H1 (cell line): ENCODE measurements at regions not wholly inside any gene's neighbourhood (a gene's known extent, or its start where the extent isn't known, plus 50 kb on each side); places are given as distances from the start of the nearest gene placed in this dataset.

Experiments used
- CTCF ChIA-PET: fragments of 300-600 bp; sonication (Branson Sonifier 250); formaldehyde crosslinking; loops from one replicate; lab custom pipeline; 2021; ENCODE audit not compliant: partially characterized antibody; lab: Charles Lee
- POLR2A ChIA-PET: fragments of 300-600 bp; sonication (Branson Sonifier 250); formaldehyde crosslinking; loops from one replicate; lab custom pipeline; 2021; ENCODE audit warnings: inconsistent platforms; ENCODE audit not compliant: partially characterized antibody; lab: Charles Lee
- DNase-seq, 2 experiments: peaks; one replicate each; pipeline versions ENCODE4 v3.0.0 to v3.0.0-alpha.2; 2010 to 2022; ENCODE audit warnings: low spot score in 2 of 2, low read depth in 1 of 2, mixed read lengths in 1 of 2
- FAIRE-seq: peaks from 2 replicates; lab custom pipeline; 2011; peaks lifted over from hg19 to GRCh38; lab: Jason Lieb, UNC
- H2AFZ ChIP-seq: 2 replicates; pipeline ENCODE4 v1.8.1; 2012; ENCODE audit warnings: low read length, inconsistent platforms
- H2AK5ac ChIP-seq: 2 replicates; pipeline ENCODE4 v1.6.1; 2013; ENCODE audit warnings: low read depth, low read length
- H2BK120ac ChIP-seq: replicated peaks from 2 replicates; pipeline ENCODE3; 2013; ENCODE audit warnings: low read depth, low read length, inconsistent platforms
- H2BK12ac ChIP-seq: 2 replicates; pipeline ENCODE4 v1.6.1; 2013; ENCODE audit warnings: low read depth, low read length
- H2BK15ac ChIP-seq: 2 replicates; pipeline ENCODE4 v1.6.1; 2013; ENCODE audit warnings: low read length
- H2BK20ac ChIP-seq: 2 replicates; pipeline ENCODE4 v1.6.1; 2013; ENCODE audit warnings: low read length
- H2BK5ac ChIP-seq: 2 replicates; pipeline ENCODE4 v1.6.1; 2013; ENCODE audit warnings: low read depth, low read length
- H3K14ac ChIP-seq: 2 replicates; pipeline ENCODE4 v1.6.1; 2013; ENCODE audit warnings: inconsistent platforms; ENCODE audit not compliant: insufficient read length
- H3K18ac ChIP-seq: 2 replicates; pipeline ENCODE4 v1.6.1; 2013; ENCODE audit warnings: low read length; ENCODE audit errors: extremely low read depth
- H3K23ac ChIP-seq: 2 replicates; pipeline ENCODE4 v1.6.1; 2013; ENCODE audit warnings: inconsistent platforms; ENCODE audit not compliant: insufficient read length
- H3K23me2 ChIP-seq: 2 replicates; pipeline ENCODE4 v1.6.1; 2013; ENCODE audit warnings: low read depth, low read length
- H3K27ac ChIP-seq: 2 replicates; pipeline ENCODE4 v1.6.1; 2011; ENCODE audit warnings: low read depth, low read length, inconsistent platforms
- H3K27me3 ChIP-seq, 4 experiments: replicated peaks in 1 of 4; 1 replicate in 1 of 4; 2 replicates in 3 of 4; pipeline versions ENCODE4 v1.6.1 to v1.8.1; 2011 to 2013; ENCODE audit warnings: low read length in 3 of 4, mild to moderate bottlenecking in 3 of 4, inconsistent platforms in 2 of 4, mixed read lengths in 2 of 4, moderate library complexity in 1 of 4; ENCODE audit not compliant: control insufficient read depth in 3 of 4, insufficient read depth in 3 of 4; ENCODE audit errors: extremely low read depth in 1 of 4
- H3K36me3 ChIP-seq, 4 experiments: 2 replicates each; pipeline versions ENCODE4 v1.6.1 to v1.8.1; 2011 to 2013; ENCODE audit warnings: mild to moderate bottlenecking in 4 of 4, low read length in 3 of 4, moderate library complexity in 2 of 4, control low read depth in 1 of 4, inconsistent platforms in 1 of 4; ENCODE audit not compliant: insufficient read depth in 4 of 4, control insufficient read depth in 2 of 4
- H3K4ac ChIP-seq: replicated peaks from 2 replicates; pipeline ENCODE3; 2013; ENCODE audit warnings: low read length, low read depth, mixed read lengths, inconsistent platforms; ENCODE audit not compliant: insufficient read length
- H3K4me1 ChIP-seq, 4 experiments: replicated peaks in 1 of 4; 1 replicate in 1 of 4; 2 replicates in 3 of 4; pipeline versions ENCODE4 v1.6.1 to v1.8.1; 2011 to 2013; ENCODE audit warnings: low read length in 3 of 4, inconsistent platforms in 2 of 4, mixed read lengths in 1 of 4; ENCODE audit not compliant: insufficient read depth in 4 of 4, control insufficient read depth in 3 of 4
- H3K4me2 ChIP-seq, 2 experiments: 2 replicates each; pipeline versions ENCODE4 v1.6.1 to v1.8.1; 2011 to 2013; ENCODE audit warnings: low read depth in 2 of 2, low read length in 2 of 2, control low read depth in 1 of 2, inconsistent platforms in 1 of 2, mild to moderate bottlenecking in 1 of 2; ENCODE audit not compliant: insufficient read depth in 1 of 2
- H3K4me3 ChIP-seq, 4 experiments: fragments of 200-600, 300-600 bp in 1 of 4; sonication (generic), shearing (Covaris generic), sonication (Bioruptor Twin) in 1 of 4; 2 replicates each; pipeline versions ENCODE4 v1.5.1 to v1.8.1; 2011 to 2016; ENCODE audit warnings: low read length in 4 of 4, low read depth in 3 of 4, control low read depth in 2 of 4, inconsistent platforms in 2 of 4, mild to moderate bottlenecking in 2 of 4, mixed read lengths in 1 of 4, moderate library complexity in 1 of 4; ENCODE audit not compliant: insufficient read depth in 2 of 4; ENCODE audit errors: extremely low read depth in 1 of 4
- H3K56ac ChIP-seq: replicated peaks from 2 replicates; pipeline ENCODE3; 2013; ENCODE audit warnings: low read depth, mild to moderate bottlenecking, mixed read lengths, low read length, inconsistent platforms; ENCODE audit not compliant: insufficient read length
- H3K79me1 ChIP-seq: 2 replicates; pipeline ENCODE4 v1.6.1; 2013; ENCODE audit warnings: low read depth, low read length, control low read depth
- H3K79me2 ChIP-seq, 2 experiments: 2 replicates each; pipeline versions ENCODE4 v1.6.1 to v1.8.1; 2012 to 2013; ENCODE audit warnings: low read length in 2 of 2, mild to moderate bottlenecking in 2 of 2, inconsistent platforms in 1 of 2; ENCODE audit not compliant: insufficient read depth in 2 of 2, control insufficient read depth in 1 of 2
- H3K9ac ChIP-seq, 4 experiments: replicated peaks in 1 of 4; 1 replicate in 1 of 4; 2 replicates in 3 of 4; pipeline versions ENCODE4 v1.6.1 to v1.8.1; 2011 to 2013; ENCODE audit warnings: low read depth in 3 of 4, low read length in 3 of 4, control low read depth in 2 of 4, mild to moderate bottlenecking in 2 of 4, moderate library complexity in 2 of 4, inconsistent platforms in 1 of 4; ENCODE audit errors: extremely low read depth in 1 of 4
- H3K9me3 ChIP-seq, 2 experiments: 2 replicates each; pipeline versions ENCODE4 v1.6.1 to v1.8.1; 2012 to 2013; ENCODE audit warnings: mild to moderate bottlenecking in 2 of 2, moderate library complexity in 2 of 2, control low read depth in 1 of 2, inconsistent platforms in 1 of 2, low read depth in 1 of 2, low read length in 1 of 2, mixed read lengths in 1 of 2; ENCODE audit not compliant: insufficient read depth in 2 of 2
- H4K20me1 ChIP-seq, 2 experiments: replicated peaks in 1 of 2; 2 replicates each; pipeline versions ENCODE3 to v1.8.1; 2011 to 2013; ENCODE audit warnings: inconsistent platforms in 2 of 2, low read length in 2 of 2, mild to moderate bottlenecking in 1 of 2; ENCODE audit not compliant: insufficient read depth in 2 of 2, control insufficient read depth in 1 of 2
- H4K5ac ChIP-seq: 2 replicates; pipeline ENCODE4 v1.6.1; 2013; ENCODE audit warnings: low read length, low read depth, mixed read lengths, inconsistent platforms; ENCODE audit not compliant: insufficient read length
- H4K8ac ChIP-seq: 2 replicates; pipeline ENCODE4 v1.8.0; 2013; ENCODE audit warnings: mild to moderate bottlenecking, moderate library complexity, low read length, inconsistent platforms; ENCODE audit not compliant: insufficient read depth; ENCODE audit errors: extremely low read depth
- H4K91ac ChIP-seq: replicated peaks from 2 replicates; pipeline ENCODE3; 2013; ENCODE audit warnings: low read length, mixed read lengths, inconsistent platforms; ENCODE audit not compliant: insufficient read length
- ASH2L ChIP-seq: fragments of 200-600, 300-600 bp; sonication (generic); IDR thresholded peaks from one replicate; pipeline ENCODE4 v1.7.1; 2017; ENCODE audit warnings: low read length
- ATF2 ChIP-seq: IDR thresholded peaks from 2 replicates; pipeline ENCODE4 v1.6.1; 2012; ENCODE audit warnings: low read length, inconsistent platforms
- BCL11A ChIP-seq, 2 experiments: IDR thresholded peaks; one replicate each; pipeline ENCODE4 v1.6.1; 2011; ENCODE audit warnings: low read depth in 2 of 2, low read length in 2 of 2, mild to moderate bottlenecking in 2 of 2
- CBX5 ChIP-seq: fragments of 300-800, 300-1000 bp; sonication (generic); IDR thresholded peaks from 2 replicates; pipeline ENCODE4 v1.7.1; 2016; ENCODE audit warnings: antibody characterized with exemption, low read length, low read depth
- FOSL1 ChIP-seq: IDR thresholded peaks from 2 replicates; pipeline ENCODE4 v1.6.1; 2011; ENCODE audit warnings: mild to moderate bottlenecking, low read depth, low read length, moderate library complexity; ENCODE audit not compliant: insufficient read depth
- KDM5A ChIP-seq: fragments of 200-600 bp; IDR thresholded peaks from 2 replicates; pipeline ENCODE4 v1.7.1; 2012; ENCODE audit warnings: mild to moderate bottlenecking, low read length, inconsistent platforms, mixed read lengths
- NRF1 ChIP-seq: IDR thresholded peaks from 2 replicates; pipeline ENCODE4 v1.6.1; 2011; ENCODE audit warnings: mild to moderate bottlenecking, low read depth, low read length, improper control_type of control experiment
- POLR2AphosphoS5 ChIP-seq: IDR thresholded peaks from 2 replicates; pipeline ENCODE4 v1.6.1; 2011; ENCODE audit warnings: low read depth, low read length
- POU5F1 ChIP-seq: IDR thresholded peaks from 2 replicates; pipeline ENCODE4 v1.6.1; 2011; ENCODE audit warnings: low read depth, mild to moderate bottlenecking, low read length, moderate library complexity
- RXRA ChIP-seq: IDR thresholded peaks from 2 replicates; pipeline ENCODE4 v1.6.1; 2011; ENCODE audit warnings: low read depth, mild to moderate bottlenecking, low read length, moderate library complexity; ENCODE audit not compliant: insufficient read depth
- SP2 ChIP-seq: IDR thresholded peaks from 2 replicates; pipeline ENCODE4 v1.6.1; 2012; ENCODE audit warnings: mild to moderate bottlenecking, low read length, inconsistent platforms
- TAF7 ChIP-seq: optimal IDR thresholded peaks from 2 replicates; pipeline ENCODE3; 2011; ENCODE audit warnings: low read depth, mild to moderate bottlenecking, inconsistent platforms, low read length, moderate library complexity, borderline replicate concordance
- TCF12 ChIP-seq: IDR thresholded peaks from 2 replicates; pipeline ENCODE4 v1.6.1; 2011; ENCODE audit warnings: low read depth, mild to moderate bottlenecking, low read length
- TEAD4 ChIP-seq: IDR thresholded peaks from 2 replicates; pipeline ENCODE4 v1.6.1; 2012; ENCODE audit warnings: low read depth, low read length, inconsistent platforms, mixed read lengths
- WGBS, 2 experiments: shearing (Covaris generic) in 1 of 2; methylation state at CpG; one replicate each; pipeline versions ENCODE4 v1.1.6 to v1.1.7; 2013 to 2015; ENCODE audit warnings: low lambda C conversion rate in 2 of 2, mixed read lengths in 2 of 2, inconsistent platforms in 1 of 2, low coverage in 1 of 2, missing lambda C conversion rate in 1 of 2; ENCODE audit not compliant: insufficient replicate concordance in 2 of 2, insufficient coverage in 1 of 2, insufficient read length in 1 of 2; ENCODE audit errors: extremely low coverage in 1 of 2, missing lambda C conversion rate in 1 of 2; 5-methylcytosine and 5-hydroxymethylcytosine counted together

GRCh38 chr12:59388176-59388575 lies 207.7 kb upstream of the SLC16A7 start:
- no peaks in the 10 kb centered on the region for H4K20me1 ChIP-seq
- H4K8ac ChIP-seq: no peak overlapping the region
- no peak overlapping the region for H3K4me3 ChIP-seq
- H3K14ac ChIP-seq: no peak overlapping the region
- H3K9ac ChIP-seq: no peak overlapping the region
- H4K91ac ChIP-seq: no peak overlapping the region
- H4K5ac ChIP-seq: no peak overlapping the region
- no peak overlapping the region for H2BK12ac ChIP-seq
- H3K4me1 ChIP-seq: peaks cover 0 to 13% (median 0%) of the 10 kb centered on the region in 4 experiments; a peak in 2 of 7 replicates
- no peak overlapping the region for H3K4me2 ChIP-seq
- H3K23me2 ChIP-seq: no peaks in the 10 kb centered on the region
- H3K18ac ChIP-seq: no peak overlapping the region
- no peak overlapping the region for H3K27ac ChIP-seq
- no peak overlapping the region for H3K4ac ChIP-seq
- H3K79me1 ChIP-seq: no peaks in the 10 kb centered on the region
- H3K36me3 ChIP-seq: no peaks in the 10 kb centered on the region; a peak in 1 of 8 replicates
- CTCF ChIA-PET: interaction anchor here (1.2 to 1.4 kb wide), 2 partner anchors 16 to 19 kb away, joined by 3 to 5 read pairs; no protein-coding TSS in a partner anchor
- WGBS, 2 experiments: 95% methylated on average over 1 of the region's 1 CpG; no CpG with 5 or more reads in 1 of the 2 experiments
- no peaks in the 10 kb centered on the region for H3K79me2 ChIP-seq
- FAIRE-seq (no peak), DNase-seq (no peak)
- H3K9me3 ChIP-seq: peaks cover 0 to 3% of the 10 kb centered on the region in 2 experiments; a peak in 1 of 4 replicates
- no peak overlapping the region for H2BK120ac ChIP-seq
- H2BK20ac ChIP-seq: no peak overlapping the region
- no peak overlapping the region for H2AFZ ChIP-seq
- H2AK5ac ChIP-seq: no peak overlapping the region
- no peak overlapping the region for H2BK15ac ChIP-seq
- H3K27me3 ChIP-seq: no peaks in the 10 kb centered on the region
- H3K56ac ChIP-seq: no peak overlapping the region
- H3K23ac ChIP-seq: no peak overlapping the region
- H2BK5ac ChIP-seq: no peak overlapping the region
- POLR2A ChIA-PET: no interaction called here
- TF ChIP-seq FOSL1: no peak
- TF ChIP-seq TAF7: no peak
- TF ChIP-seq ASH2L: no peak
- no peak for TF ChIP-seq SP2
- TF ChIP-seq POU5F1: no peak
- no peak for TF ChIP-seq BCL11A (IDR thresholded peaks at IDR 0.05; ENCODE audit: low read depth in 2 of 2, low read length in 2 of 2)
- TF ChIP-seq RXRA: no peak
- TF ChIP-seq TCF12: no peak
- TF ChIP-seq ATF2: no peak
- no peak for TF ChIP-seq TEAD4
- no peak for TF ChIP-seq POLR2AphosphoS5
- TF ChIP-seq CBX5: no peak
- no peak for TF ChIP-seq NRF1
- TF ChIP-seq KDM5A: no peak
